ENCODE measurements at regions not wholly inside any gene's neighbourhood (a gene's known extent, or its start where the extent isn't known, plus 50 kb on each side); places are given as distances from the start of the nearest gene placed in this dataset.

GRCh38 chrX:97787311-97787710 is 903.6 kb downstream of the RPA4 start:
- no peak for DNase-seq

GRCh38 chrX:97787849-97788248 is 904.1 kb downstream of the RPA4 start:
- DNase-seq = no peak

DNA sequence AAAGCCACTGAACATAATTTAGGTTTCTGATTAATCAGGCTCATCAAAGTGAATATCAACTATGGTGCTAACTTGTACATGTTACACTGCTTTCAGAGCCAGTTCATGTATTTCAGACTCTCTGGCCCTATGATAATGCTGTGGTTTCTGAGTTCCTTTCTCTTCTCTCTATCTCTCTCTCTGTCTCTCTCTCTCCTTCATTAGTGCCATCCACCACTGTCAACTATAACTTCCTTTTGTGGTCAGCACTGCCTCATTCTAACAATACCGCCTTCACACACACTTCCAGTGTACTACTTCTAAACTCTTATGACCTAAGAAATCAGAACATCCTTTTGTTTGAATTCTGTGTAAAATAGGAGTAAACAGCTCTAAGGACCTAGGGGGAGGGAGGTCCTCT is 907.1 kb downstream of the RPA4 start:
- DNase-seq = no peak

- no peak for DNase-seq
Observed at GRCh38 chrX:97797076-97797475, 913.4 kb downstream of the RPA4 start.

- DNase-seq = peak; percentile 26
Observed at GRCh38 chrX:97806238-97806637, 922.5 kb downstream of the RPA4 start.

GRCh38 chrX:97806946-97807345 is 923.2 kb downstream of the RPA4 start:
- no peak for DNase-seq

GRCh38 chrX:97820170-97820569 is 936.5 kb downstream of the RPA4 start:
- DNase-seq = no peak

DNA sequence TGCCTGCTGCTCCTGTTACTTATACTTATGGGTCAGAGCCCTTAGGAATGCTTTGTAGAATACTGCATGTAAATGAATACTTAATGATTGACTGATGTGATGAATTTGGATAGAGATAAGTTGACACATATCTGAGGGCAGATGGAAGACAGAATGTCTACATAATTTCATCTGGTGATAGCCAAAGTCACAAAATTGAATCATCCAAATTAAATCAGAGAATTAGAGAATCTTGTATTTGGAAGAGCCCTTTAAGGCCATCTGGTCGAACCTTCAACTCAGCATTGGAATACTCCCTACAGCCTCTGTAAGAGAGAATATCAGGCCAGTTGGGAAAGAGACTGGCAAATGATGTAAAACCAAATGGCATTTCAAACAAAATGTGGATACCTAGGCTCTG is 944.8 kb downstream of the RPA4 start:
- no peak for DNase-seq

- DNase-seq = no peak
Observed at GRCh38 chrX:97835969-97836368, 952.3 kb downstream of the RPA4 start.

GRCh38 chrX:97841544-97842179 is 958.0 kb downstream of the RPA4 start:
- no peak for DNase-seq

GRCh38 chrX:97842468-97843199 is 958.9 kb downstream of the RPA4 start:
- no peak for DNase-seq

DNA sequence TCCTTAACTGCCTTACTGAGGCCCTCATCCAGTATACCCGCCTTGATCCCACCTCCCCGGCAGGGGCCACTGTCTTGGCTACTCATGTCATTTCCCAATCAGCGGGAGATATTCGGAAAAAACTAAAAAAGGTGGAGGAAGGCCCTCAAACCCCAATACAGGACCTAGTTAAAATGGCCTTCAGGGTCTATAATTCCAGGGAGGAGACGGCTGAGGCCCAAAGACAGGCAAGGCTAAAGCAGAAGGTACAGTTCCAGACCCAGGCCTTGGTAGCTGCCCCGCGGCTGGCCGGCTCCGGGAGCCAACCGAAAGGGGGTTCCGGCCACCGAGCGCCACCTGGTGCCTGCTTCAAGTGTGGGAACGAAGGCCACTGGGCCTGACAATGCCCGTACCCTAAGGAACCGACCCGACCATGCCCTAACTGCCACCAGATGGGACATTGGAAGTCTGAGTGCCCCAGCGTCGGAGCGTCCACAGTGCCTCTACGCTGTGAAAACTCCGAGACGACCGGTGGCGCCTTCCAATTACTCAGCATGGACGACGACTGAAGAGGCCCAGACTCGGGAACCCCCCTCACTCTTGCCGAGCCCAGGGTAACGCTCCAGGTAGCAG is 959.6 kb downstream of the RPA4 start:
- DNase-seq = no peak

DNA sequence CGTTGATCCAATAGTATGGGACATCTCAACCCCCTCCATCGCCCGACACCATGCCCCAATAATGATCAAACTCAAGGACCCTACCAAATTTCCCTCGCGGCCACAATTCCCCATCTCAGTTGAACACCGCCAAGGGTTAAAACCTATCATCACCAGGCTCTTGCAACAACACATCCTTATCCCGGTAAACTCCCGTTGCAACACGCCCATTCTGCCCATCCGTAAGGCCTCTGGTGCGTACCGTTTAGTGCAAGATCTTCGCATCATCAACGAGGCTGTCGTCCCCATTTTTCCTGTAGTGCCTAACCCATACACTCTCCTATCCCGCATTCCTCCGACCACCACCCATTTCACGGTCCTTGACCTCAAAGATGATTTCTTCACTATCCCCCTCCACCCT is 960.5 kb downstream of the RPA4 start:
- DNase-seq = no peak

DNA sequence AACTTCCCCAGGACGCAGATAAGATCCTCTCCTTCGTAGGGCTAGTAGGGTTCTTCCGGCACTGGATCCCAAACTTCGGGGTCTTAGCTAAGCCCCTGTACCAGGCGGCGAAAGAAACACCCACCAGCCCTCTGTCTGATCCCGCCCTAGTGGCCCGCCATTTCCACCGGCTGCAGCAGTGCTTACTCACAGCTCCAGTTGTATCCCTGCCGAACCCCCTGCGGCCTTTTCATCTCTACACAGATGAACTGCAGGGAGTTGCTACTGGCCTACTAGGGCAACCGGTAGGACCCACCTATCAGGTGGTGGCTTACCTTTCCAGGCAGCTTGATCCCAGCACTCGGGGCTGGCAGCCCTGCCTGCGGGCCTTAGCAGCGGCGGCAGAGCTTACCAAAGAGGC is 961.2 kb downstream of the RPA4 start:
- no peak for DNase-seq

DNA sequence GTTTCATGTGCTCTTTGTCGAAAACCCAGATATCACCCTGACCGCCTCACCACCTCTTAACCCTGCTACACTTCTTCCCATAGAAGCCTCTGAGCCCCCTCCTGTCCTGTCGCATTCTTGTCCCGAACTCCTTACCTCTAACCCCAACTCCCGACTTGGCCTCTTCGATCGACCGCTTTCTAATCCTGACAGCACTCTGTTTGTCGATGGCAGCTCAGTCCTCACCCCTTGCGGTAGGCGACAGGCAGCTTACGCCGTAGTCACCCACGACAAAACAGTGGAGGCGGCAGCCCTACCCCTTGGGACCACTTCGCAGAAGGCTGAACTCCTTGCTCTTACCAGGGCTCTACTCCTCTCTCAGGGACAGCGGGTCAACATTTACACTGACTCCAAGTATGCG is 961.7 kb downstream of the RPA4 start:
- no peak for DNase-seq

DNA sequence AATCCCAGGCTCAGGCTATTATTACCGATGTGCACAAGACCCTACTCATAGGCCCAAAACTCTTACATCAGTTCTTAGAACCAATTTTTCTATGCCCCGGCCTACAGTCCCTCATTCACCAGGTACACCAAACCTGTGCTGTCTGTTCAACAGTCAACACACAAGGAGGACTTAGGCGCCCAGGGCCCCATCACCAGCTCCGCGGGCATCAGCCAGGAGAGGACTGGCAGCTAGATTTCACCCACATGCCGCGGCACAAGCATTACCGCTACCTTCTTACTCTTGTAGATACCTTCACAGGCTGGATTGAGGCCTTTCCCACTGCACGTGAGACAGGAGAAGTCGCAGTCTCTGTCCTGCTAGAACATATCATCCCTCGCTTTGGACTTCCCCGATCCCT is 962.5 kb downstream of the RPA4 start:
- DNase-seq = no peak

- DNase-seq = no peak
Observed at GRCh38 chrX:97846718-97847237, 963.1 kb downstream of the RPA4 start.

- DNase-seq = no peak
Observed at GRCh38 chrX:97847885-97848679, 964.4 kb downstream of the RPA4 start.

GRCh38 chrX:97849951-97850350 is 966.2 kb downstream of the RPA4 start:
- peak; percentile 3 for DNase-seq

DNA sequence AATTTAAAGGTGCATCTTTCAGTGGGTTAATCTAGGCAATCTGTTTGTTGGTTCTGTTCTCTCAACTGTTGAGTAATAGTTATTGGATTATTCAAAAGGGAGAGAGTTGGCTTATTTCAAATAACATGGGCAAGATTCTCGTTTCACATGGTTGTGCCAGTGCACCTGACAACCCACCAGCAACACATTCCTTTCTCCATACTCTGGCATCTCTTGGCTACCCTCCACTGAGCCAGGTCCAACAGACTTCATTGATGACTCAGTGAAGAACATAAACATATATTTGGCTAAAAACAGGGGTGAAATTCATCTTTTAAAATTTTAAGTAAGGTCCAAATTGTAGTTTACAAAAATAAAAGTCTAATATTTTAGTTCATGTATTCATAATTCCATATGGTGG is 967.2 kb downstream of the RPA4 start:
- peak; percentile 11 for DNase-seq

DNA sequence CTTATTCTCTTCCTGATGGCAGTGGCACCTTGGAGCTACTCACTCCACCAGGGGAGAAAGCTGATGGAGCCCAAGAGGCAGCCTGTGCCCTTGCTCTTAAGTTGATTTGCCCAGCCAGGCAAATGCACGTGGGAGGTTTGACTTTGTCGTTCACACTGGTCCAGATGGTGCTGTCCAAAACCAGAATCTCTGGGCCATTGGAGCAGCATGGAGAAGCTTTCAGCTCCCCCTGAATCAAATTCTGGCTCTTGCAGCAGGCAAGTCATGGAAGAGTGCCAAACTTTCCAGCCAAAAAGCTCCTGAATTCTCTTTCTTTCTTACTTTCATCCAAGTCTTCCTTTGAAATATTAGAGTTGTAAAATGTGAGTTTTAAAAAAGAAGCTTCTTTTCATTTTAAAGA is 970.4 kb downstream of the RPA4 start:
- no peak for DNase-seq

GRCh38 chrX:97858592-97858991 is 974.9 kb downstream of the RPA4 start:
- no peak for DNase-seq

DNA sequence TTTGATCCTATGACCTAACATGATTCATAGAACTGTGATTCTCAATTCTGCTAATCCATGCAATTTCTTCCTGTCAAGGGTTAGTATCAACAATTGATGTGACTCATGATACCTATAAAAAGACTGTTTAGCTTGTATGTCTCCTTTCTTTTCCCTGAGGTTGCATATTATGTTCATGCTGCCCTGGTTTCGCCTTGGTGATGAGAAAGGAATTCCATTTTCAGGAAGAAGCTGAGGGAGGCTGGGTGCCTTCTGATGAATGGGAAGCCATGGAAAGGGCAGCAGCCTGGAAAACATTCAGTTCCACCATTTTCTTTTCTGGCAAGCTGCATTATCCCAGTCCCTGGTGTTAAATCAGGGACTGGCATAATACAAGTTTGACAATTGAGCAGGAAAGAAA is 976.5 kb downstream of the RPA4 start:
- DNase-seq = peak; percentile 41
